ENCODE measurements at regions not wholly inside any gene's neighbourhood (a gene's known extent, or its start where the extent isn't known, plus 50 kb on each side); places are given as distances from the start of the nearest gene placed in this dataset.

- H3K4me3 Mint-ChIP-seq (ENCODE audit: unreplicated experiment) = no peak overlapping the region
- no peak for DNase-seq (ENCODE audit: extremely low spot score, unreplicated experiment)
- H3K27me3 Mint-ChIP-seq (ENCODE audit: unreplicated experiment) = no peaks in the 10 kb centered on the region
- no peaks in the 10 kb centered on the region for H3K9me3 Mint-ChIP-seq (ENCODE audit: unreplicated experiment)
- H3K4me1 Mint-ChIP-seq (ENCODE audit: unreplicated experiment) = no peaks in the 10 kb centered on the region
- no peaks in the 10 kb centered on the region for H3K36me3 Mint-ChIP-seq (ENCODE audit: unreplicated experiment)
- no peak for TF ChIP-seq CTCF (IDR thresholded peaks at IDR 0.05)
- no peak overlapping the region for H3K27ac Mint-ChIP-seq (ENCODE audit: unreplicated experiment)
Observed at GRCh38 chr4:45036677-45037076, 310.3 kb upstream of the GNPDA2 start.

GRCh38 chr4:45033676-45034419 is 307.5 kb upstream of the GNPDA2 start:
- no peak overlapping the region for H3K4me3 Mint-ChIP-seq (ENCODE audit: unreplicated experiment)
- no peak for TF ChIP-seq CTCF (IDR thresholded peaks at IDR 0.05)
- H3K27me3 Mint-ChIP-seq (ENCODE audit: unreplicated experiment) = no peaks in the 10 kb centered on the region
- H3K9me3 Mint-ChIP-seq (ENCODE audit: unreplicated experiment) = peaks cover 8% of the 10 kb centered on the region
- H3K27ac Mint-ChIP-seq (ENCODE audit: unreplicated experiment) = no peak overlapping the region
- DNase-seq (ENCODE audit: extremely low spot score, unreplicated experiment) = no peak
- no peaks in the 10 kb centered on the region for H3K36me3 Mint-ChIP-seq (ENCODE audit: unreplicated experiment)
- no peaks in the 10 kb centered on the region for H3K4me1 Mint-ChIP-seq (ENCODE audit: unreplicated experiment)

- H3K4me3 Mint-ChIP-seq (ENCODE audit: unreplicated experiment) = no peak overlapping the region
- no peaks in the 10 kb centered on the region for H3K27me3 Mint-ChIP-seq (ENCODE audit: unreplicated experiment)
- DNase-seq (ENCODE audit: extremely low spot score, unreplicated experiment) = no peak
- no peak overlapping the region for H3K27ac Mint-ChIP-seq (ENCODE audit: unreplicated experiment)
- peaks cover 8% of the 10 kb centered on the region for H3K9me3 Mint-ChIP-seq (ENCODE audit: unreplicated experiment)
- no peaks in the 10 kb centered on the region for H3K4me1 Mint-ChIP-seq (ENCODE audit: unreplicated experiment)
- H3K36me3 Mint-ChIP-seq (ENCODE audit: unreplicated experiment) = no peaks in the 10 kb centered on the region
- TF ChIP-seq CTCF (IDR thresholded peaks at IDR 0.05) = no peak
Observed at GRCh38 chr4:45030059-45030458, 303.7 kb upstream of the GNPDA2 start.

DNA sequence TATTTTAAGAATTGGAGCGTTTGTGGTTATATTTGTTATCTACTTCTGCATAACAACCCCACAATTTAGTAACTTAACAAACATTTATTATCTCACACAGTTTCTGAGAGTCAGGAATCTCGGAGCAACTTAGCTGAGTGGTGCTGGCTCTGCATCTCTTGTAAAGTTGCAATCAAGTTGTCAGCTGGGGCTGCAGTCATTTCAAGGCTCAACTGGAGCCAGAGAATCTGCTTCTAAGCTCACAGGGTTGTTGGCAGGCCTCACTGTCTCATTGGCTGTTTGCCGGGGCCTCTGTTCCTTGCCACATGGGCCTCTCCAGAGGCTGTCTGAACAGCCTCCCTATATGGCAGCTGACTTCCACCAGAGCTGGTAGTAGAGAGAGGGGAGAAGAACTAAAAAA is 281.2 kb upstream of the GNPDA2 start:
- H3K36me3 Mint-ChIP-seq (ENCODE audit: unreplicated experiment) = no peaks in the 10 kb centered on the region
- peaks cover 12% of the 10 kb centered on the region for H3K9me3 Mint-ChIP-seq (ENCODE audit: unreplicated experiment)
- H3K4me3 Mint-ChIP-seq (ENCODE audit: unreplicated experiment) = no peak overlapping the region
- no peak overlapping the region for H3K27ac Mint-ChIP-seq (ENCODE audit: unreplicated experiment)
- TF ChIP-seq CTCF (IDR thresholded peaks at IDR 0.05) = no peak
- no peaks in the 10 kb centered on the region for H3K27me3 Mint-ChIP-seq (ENCODE audit: unreplicated experiment)
- DNase-seq (ENCODE audit: extremely low spot score, unreplicated experiment) = no peak
- no peaks in the 10 kb centered on the region for H3K4me1 Mint-ChIP-seq (ENCODE audit: unreplicated experiment)

DNA sequence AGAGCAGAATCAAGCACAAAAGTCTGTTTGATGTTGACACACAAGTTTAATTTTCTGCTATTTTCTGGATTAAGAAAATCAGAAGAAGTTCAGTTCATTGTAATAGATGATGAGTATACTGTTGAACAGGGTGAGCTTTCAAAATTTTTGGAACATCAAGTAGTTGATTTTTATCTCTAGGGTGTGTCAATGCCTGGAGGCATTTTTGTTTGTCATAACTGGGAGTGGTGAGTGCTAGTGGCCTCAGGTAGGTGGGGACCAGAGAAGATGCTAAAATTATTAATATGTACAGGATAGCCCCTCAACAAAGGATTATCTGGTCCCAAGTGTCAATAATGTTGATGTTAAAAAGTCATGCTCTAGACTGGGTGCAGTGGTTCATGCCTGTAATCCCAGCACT is 279.7 kb upstream of the GNPDA2 start:
- no peaks in the 10 kb centered on the region for H3K36me3 Mint-ChIP-seq (ENCODE audit: unreplicated experiment)
- no peaks in the 10 kb centered on the region for H3K4me1 Mint-ChIP-seq (ENCODE audit: unreplicated experiment)
- H3K4me3 Mint-ChIP-seq (ENCODE audit: unreplicated experiment) = no peak overlapping the region
- H3K27ac Mint-ChIP-seq (ENCODE audit: unreplicated experiment) = no peak overlapping the region
- DNase-seq (ENCODE audit: extremely low spot score, unreplicated experiment) = no peak
- TF ChIP-seq CTCF (IDR thresholded peaks at IDR 0.05) = no peak
- peaks cover 12% of the 10 kb centered on the region for H3K9me3 Mint-ChIP-seq (ENCODE audit: unreplicated experiment)
- no peaks in the 10 kb centered on the region for H3K27me3 Mint-ChIP-seq (ENCODE audit: unreplicated experiment)

All from osteocyte (in vitro differentiated cells).